ENCODE measurements at regions not wholly inside any gene's neighbourhood (a gene's known extent, or its start where the extent isn't known, plus 50 kb on each side); places are given as distances from the start of the nearest gene placed in this dataset.

GRCh38 chr1:226490426-226490809, 58.1 kb upstream of the STUM start:
- no peak for TF ChIP-seq CTCF (IDR thresholded peaks at IDR 0.05; ENCODE audit: borderline replicate concordance)
- H3K27ac ChIP-seq (replicated peaks), result no peak overlapping the region
- H3K9me3 ChIP-seq (replicated peaks), result peaks cover 9% of the 10 kb centered on the region
- peaks cover 28% of the 10 kb centered on the region for H3K27me3 ChIP-seq (ENCODE audit: low read depth)
- no peak for DNase-seq
- H3K4me3 ChIP-seq, result no peak overlapping the region
- H3K36me3 ChIP-seq, result no peaks in the 10 kb centered on the region
- intact Hi-C loops (cut with micrococcal nuclease), result no loop called here
- no peaks in the 10 kb centered on the region for H3K4me1 ChIP-seq

- H3K4me1 ChIP-seq, result no peaks in the 10 kb centered on the region
- H3K36me3 ChIP-seq, result no peaks in the 10 kb centered on the region
- H3K9me3 ChIP-seq (replicated peaks), result peaks cover 5% of the 10 kb centered on the region
- no peak for DNase-seq
- intact Hi-C loops (cut with micrococcal nuclease), result no loop called here
- H3K27ac ChIP-seq (replicated peaks), result no peak overlapping the region
- no peak overlapping the region for H3K4me3 ChIP-seq
- no peak for TF ChIP-seq CTCF (IDR thresholded peaks at IDR 0.05; ENCODE audit: borderline replicate concordance)
- peaks cover 24% of the 10 kb centered on the region for H3K27me3 ChIP-seq (ENCODE audit: low read depth)
Observed at GRCh38 chr1:226491093-226491850, 57.3 kb upstream of the STUM start.

DNA sequence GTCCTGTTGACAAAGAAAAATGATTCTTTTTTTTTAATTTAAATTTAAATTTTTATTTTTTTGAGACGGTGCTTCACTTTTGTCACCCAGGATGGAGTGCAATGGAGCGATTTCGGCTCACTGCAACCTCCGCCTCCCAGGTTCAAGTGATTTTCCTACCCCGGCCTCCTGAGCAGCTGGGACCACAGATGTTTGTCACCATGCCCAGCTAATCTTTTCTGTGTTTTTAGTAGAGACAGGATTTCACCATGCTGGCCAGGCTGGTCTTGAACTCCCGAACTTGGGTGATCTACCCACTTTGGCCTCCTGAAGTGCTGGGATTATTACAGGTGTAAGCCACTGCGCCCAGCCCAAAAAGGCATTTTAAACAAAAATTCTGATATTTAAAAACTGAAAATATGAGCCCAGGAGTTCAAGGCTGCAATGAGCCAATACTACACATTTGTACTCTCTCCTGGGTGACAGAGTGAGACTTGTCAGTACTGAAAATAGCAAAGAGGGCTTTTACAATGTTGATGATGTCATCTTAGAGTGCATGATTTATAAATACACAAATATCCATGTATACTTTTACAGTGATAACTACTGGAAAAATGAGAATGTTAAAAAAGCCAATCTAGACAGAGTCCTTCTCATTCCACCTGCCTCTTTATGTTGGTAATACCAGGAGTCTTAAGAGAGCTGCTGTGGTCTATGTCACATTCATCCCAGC, 56.0 kb upstream of the STUM start:
- no peak overlapping the region for H3K27ac ChIP-seq (replicated peaks)
- peaks cover 19% of the 10 kb centered on the region for H3K27me3 ChIP-seq (ENCODE audit: low read depth)
- no peak for TF ChIP-seq CTCF (IDR thresholded peaks at IDR 0.05; ENCODE audit: borderline replicate concordance)
- no peaks in the 10 kb centered on the region for H3K9me3 ChIP-seq (replicated peaks)
- no peak for DNase-seq
- intact Hi-C loops (cut with micrococcal nuclease), result no loop called here
- H3K36me3 ChIP-seq, result no peaks in the 10 kb centered on the region
- H3K4me1 ChIP-seq, result no peaks in the 10 kb centered on the region
- H3K4me3 ChIP-seq, result no peak overlapping the region

DNA sequence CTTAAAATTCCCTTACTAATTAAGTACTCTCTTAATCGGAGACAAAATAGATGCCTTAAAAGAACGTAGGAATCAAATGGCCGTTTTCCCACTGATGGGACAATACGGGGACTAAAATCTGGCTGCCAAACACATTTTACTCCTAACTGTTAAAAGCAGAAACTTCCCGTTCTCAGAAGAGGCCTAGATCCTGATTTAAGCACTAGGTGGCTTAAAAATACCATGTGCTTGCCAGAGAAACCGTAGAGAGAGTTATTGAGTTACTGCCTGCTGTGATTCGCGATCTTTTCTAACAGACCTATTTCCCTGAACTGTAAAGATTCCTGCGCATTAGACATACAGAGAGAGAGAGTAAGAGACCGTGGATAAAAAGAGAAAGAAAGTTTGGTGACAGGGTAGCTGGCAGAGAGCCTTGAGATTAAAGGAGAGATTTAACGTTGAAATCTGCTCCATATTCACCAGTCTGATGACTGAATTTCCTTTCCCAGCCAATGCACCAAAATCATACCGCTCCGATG, 54.4 kb upstream of the STUM start:
- no peaks in the 10 kb centered on the region for H3K4me1 ChIP-seq
- no peaks in the 10 kb centered on the region for H3K9me3 ChIP-seq (replicated peaks)
- H3K4me3 ChIP-seq, result no peak overlapping the region
- peaks cover 24% of the 10 kb centered on the region for H3K27me3 ChIP-seq (ENCODE audit: low read depth)
- intact Hi-C loops (cut with micrococcal nuclease), result no loop called here
- TF ChIP-seq CTCF (IDR thresholded peaks at IDR 0.05; ENCODE audit: borderline replicate concordance), result no peak
- H3K36me3 ChIP-seq, result no peaks in the 10 kb centered on the region
- no peak overlapping the region for H3K27ac ChIP-seq (replicated peaks)
- DNase-seq, result no peak

- Histone ChIP-seq H3K4me1 (no peaks in the 10 kb centered on the region), H3K27ac (replicated peaks) (no peak overlapping the region), H3K27me3 (ENCODE audit: low read depth) (peaks cover 28% of the 10 kb centered on the region), H3K4me3 (no peak overlapping the region), H3K36me3 (no peaks in the 10 kb centered on the region), H3K9me3 (replicated peaks) (peaks cover 7% of the 10 kb centered on the region)
- TF ChIP-seq CTCF (IDR thresholded peaks at IDR 0.05; ENCODE audit: borderline replicate concordance), result no peak
- DNase-seq, result no peak
- intact Hi-C loops (cut with micrococcal nuclease), result no loop called here
Observed at GRCh38 chr1:226495716-226496115, 52.8 kb upstream of the STUM start.

Measured in left ventricle myocardium inferior (tissue), 1 donor.